ENCODE measurements at regions not wholly inside any gene's neighbourhood (a gene's known extent, or its start where the extent isn't known, plus 50 kb on each side); places are given as distances from the start of the nearest gene placed in this dataset.

DNA sequence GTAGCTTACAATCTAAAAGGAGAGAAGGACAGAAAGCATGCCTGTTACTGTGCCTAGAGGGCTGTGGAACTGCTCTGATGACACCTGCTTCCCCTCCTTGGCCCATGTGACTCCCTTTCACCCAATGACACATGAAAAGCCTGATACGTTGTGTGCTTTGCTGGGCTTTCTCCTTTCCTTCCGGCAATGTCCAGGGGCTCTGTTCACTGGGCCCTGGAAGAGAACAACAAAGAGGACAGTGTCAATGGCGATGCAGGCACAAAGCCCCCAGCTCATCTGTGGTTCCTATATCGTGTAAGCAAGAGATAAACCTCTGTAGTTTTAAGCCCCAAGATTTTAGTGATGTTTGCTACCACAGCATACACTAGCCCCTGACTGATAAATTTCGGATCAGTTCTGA is 306.1 kb downstream of the ABCC12 start (continued):
- TF ChIP-seq RNF219 (CRISPR knock-in tag; IDR thresholded peaks at IDR 0.05): no peak
- TF ChIP-seq MBD2 (IDR thresholded peaks at IDR 0.05; ENCODE audit: borderline replicate concordance, low read depth): no peak
- no peak for TF ChIP-seq BCL6 (CRISPR knock-in tag; IDR thresholded peaks at IDR 0.05)
- no peak for TF ChIP-seq HDAC3 (IDR thresholded peaks at IDR 0.05; ENCODE audit: borderline replicate concordance, partially characterized antibody)
- no peak for TF ChIP-seq BRD4 (IDR thresholded peaks at IDR 0.05)
- TF ChIP-seq, protein P1, sequence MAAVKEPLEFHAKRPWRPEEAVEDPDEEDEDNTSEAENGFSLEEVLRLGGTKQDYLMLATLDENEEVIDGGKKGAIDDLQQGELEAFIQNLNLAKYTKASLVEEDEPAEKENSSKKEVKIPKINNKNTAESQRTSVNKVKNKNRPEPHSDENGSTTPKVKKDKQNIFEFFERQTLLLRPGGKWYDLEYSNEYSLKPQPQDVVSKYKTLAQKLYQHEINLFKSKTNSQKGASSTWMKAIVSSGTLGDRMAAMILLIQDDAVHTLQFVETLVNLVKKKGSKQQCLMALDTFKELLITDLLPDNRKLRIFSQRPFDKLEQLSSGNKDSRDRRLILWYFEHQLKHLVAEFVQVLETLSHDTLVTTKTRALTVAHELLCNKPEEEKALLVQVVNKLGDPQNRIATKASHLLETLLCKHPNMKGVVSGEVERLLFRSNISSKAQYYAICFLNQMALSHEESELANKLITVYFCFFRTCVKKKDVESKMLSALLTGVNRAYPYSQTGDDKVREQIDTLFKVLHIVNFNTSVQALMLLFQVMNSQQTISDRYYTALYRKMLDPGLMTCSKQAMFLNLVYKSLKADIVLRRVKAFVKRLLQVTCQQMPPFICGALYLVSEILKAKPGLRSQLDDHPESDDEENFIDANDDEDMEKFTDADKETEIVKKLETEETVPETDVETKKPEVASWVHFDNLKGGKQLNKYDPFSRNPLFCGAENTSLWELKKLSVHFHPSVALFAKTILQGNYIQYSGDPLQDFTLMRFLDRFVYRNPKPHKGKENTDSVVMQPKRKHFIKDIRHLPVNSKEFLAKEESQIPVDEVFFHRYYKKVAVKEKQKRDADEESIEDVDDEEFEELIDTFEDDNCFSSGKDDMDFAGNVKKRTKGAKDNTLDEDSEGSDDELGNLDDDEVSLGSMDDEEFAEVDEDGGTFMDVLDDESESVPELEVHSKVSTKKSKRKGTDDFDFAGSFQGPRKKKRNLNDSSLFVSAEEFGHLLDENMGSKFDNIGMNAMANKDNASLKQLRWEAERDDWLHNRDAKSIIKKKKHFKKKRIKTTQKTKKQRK (IDR thresholded peaks at IDR 0.05; ENCODE audit: borderline replicate concordance, low read depth, low read length): no peak
- TF ChIP-seq, protein P2, sequence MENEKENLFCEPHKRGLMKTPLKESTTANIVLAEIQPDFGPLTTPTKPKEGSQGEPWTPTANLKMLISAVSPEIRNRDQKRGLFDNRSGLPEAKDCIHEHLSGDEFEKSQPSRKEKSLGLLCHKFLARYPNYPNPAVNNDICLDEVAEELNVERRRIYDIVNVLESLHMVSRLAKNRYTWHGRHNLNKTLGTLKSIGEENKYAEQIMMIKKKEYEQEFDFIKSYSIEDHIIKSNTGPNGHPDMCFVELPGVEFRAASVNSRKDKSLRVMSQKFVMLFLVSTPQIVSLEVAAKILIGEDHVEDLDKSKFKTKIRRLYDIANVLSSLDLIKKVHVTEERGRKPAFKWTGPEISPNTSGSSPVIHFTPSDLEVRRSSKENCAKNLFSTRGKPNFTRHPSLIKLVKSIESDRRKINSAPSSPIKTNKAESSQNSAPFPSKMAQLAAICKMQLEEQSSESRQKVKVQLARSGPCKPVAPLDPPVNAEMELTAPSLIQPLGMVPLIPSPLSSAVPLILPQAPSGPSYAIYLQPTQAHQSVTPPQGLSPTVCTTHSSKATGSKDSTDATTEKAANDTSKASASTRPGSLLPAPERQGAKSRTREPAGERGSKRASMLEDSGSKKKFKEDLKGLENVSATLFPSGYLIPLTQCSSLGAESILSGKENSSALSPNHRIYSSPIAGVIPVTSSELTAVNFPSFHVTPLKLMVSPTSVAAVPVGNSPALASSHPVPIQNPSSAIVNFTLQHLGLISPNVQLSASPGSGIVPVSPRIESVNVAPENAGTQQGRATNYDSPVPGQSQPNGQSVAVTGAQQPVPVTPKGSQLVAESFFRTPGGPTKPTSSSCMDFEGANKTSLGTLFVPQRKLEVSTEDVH (IDR thresholded peaks at IDR 0.05; ENCODE audit: low read depth, partially characterized antibody): no peak
- no peak for TF ChIP-seq PHB (CRISPR knock-in tag; IDR thresholded peaks at IDR 0.05)
